HepG2 (cell line): ENCODE measurements at regions not wholly inside any gene's neighbourhood (a gene's known extent, or its start where the extent isn't known, plus 50 kb on each side); places are given as distances from the start of the nearest gene placed in this dataset.

Experiments used
- ATAC-seq: fragments of 200-7000 bp; cut with Tn5 transposase; 3 replicates; pipeline ENCODE4 v1.9.1; 2020; ENCODE audit warnings: mild to moderate bottlenecking, moderate library complexity
- BruUV-seq: library from RNA; stranded (reverse); fragments of 400-500 nt; replicated peaks from 2 replicates; lab custom pipeline; 2021; lab: Mats Ljungman, UMichigan
- CTCF ChIA-PET: fragments of 300-600 bp; formaldehyde crosslinking; extraction: SDS; loops from one replicate; lab custom pipeline; 2021; ENCODE audit warnings: low total read pairs, inconsistent platforms, low intra/inter-chr PET ratio; lab: Yijun Ruan, JAX
- POLR2A ChIA-PET: fragments of 350-600 bp; sonication (Branson Sonifier 250); formaldehyde crosslinking; loops from one replicate; lab custom pipeline; 2020; ENCODE audit warnings: antibody characterized with exemption, inconsistent platforms; lab: Yijun Ruan, JAX
- DNase-seq: peaks from one replicate; pipeline ENCODE4 v3.0.0-alpha.2; 2015; ENCODE audit warnings: low spot score
- FAIRE-seq: peaks from 3 replicates; lab custom pipeline; 2011; peaks lifted over from hg19 to GRCh38; lab: Jason Lieb, UNC
- H2AFZ ChIP-seq: one replicate; pipeline ENCODE4 v1.6.1; 2011; ENCODE audit warnings: low read length, inconsistent platforms
- H3K27ac ChIP-seq: fragments of 300-600 bp; 3 replicates; pipeline ENCODE4 v1.8.0; 2011; ENCODE audit warnings: mixed run types, mild to moderate bottlenecking, mixed read lengths, low read length, inconsistent platforms; ENCODE audit not compliant: insufficient read depth; ENCODE audit errors: extremely low read length
- H3K27me3 ChIP-seq, 2 experiments: fragments of 200-600 bp in 1 of 2; 2 replicates in 1 of 2; 3 replicates in 1 of 2; pipeline versions ENCODE4 v1.6.0 to v1.8.0; 2011; ENCODE audit warnings: low read length in 2 of 2, mild to moderate bottlenecking in 2 of 2, moderate library complexity in 2 of 2, inconsistent platforms in 1 of 2; ENCODE audit not compliant: insufficient read depth in 2 of 2, control insufficient read depth in 1 of 2
- H3K36me3 ChIP-seq, 2 experiments: fragments of 200-600 bp in 1 of 2; replicated peaks in 1 of 2; 2 replicates in 1 of 2; 3 replicates in 1 of 2; pipeline versions ENCODE4 v1.5.1 to v1.8.0; 2011; ENCODE audit warnings: low read length in 2 of 2, inconsistent platforms in 1 of 2; ENCODE audit not compliant: insufficient read depth in 2 of 2, control insufficient read depth in 1 of 2
- H3K4me1 ChIP-seq: 2 replicates; pipeline ENCODE4 v1.5.1; 2012; ENCODE audit warnings: low read length, inconsistent platforms; ENCODE audit not compliant: insufficient read depth
- H3K4me2 ChIP-seq: 2 replicates; pipeline ENCODE4 v1.6.0; 2011; ENCODE audit warnings: low read depth, low read length, inconsistent platforms
- H3K4me3 ChIP-seq, 3 experiments: fragments of 200-600 bp in 1 of 3; sonication (generic), shearing (Covaris generic) in 1 of 3; replicated peaks in 1 of 3; 2 replicates each; pipeline ENCODE4 v1.5.1; 2011 to 2016; ENCODE audit warnings: low read length in 3 of 3, inconsistent platforms in 2 of 3, low read depth in 2 of 3, mild to moderate bottlenecking in 2 of 3, control low read depth in 1 of 3, mixed read lengths in 1 of 3; ENCODE audit not compliant: insufficient read depth in 1 of 3
- H3K79me2 ChIP-seq: one replicate; pipeline ENCODE4 v1.6.1; 2011; ENCODE audit warnings: low read length, inconsistent platforms; ENCODE audit not compliant: insufficient read depth
- H3K9ac ChIP-seq: 2 replicates; pipeline ENCODE4 v1.6.0; 2011; ENCODE audit warnings: mild to moderate bottlenecking, low read depth, low read length, inconsistent platforms; ENCODE audit not compliant: insufficient read depth
- H3K9me3 ChIP-seq: 2 replicates; pipeline ENCODE4 v1.5.1; 2012; ENCODE audit warnings: mild to moderate bottlenecking, low read length
- H4K20me1 ChIP-seq: 2 replicates; pipeline ENCODE4 v1.6.0; 2011; ENCODE audit warnings: inconsistent platforms, mild to moderate bottlenecking, low read length, moderate library complexity; ENCODE audit not compliant: insufficient read depth
- ATF2 ChIP-seq: sonication (generic); formaldehyde crosslinking; IDR thresholded peaks from 2 replicates; pipeline ENCODE4 v1.4.0; 2020; ENCODE audit warnings: missing genetic modification reagents
- CENPBD1 ChIP-seq: sonication (generic); formaldehyde crosslinking; IDR thresholded peaks from 2 replicates; pipeline ENCODE4 v1.8.0; 2022; ENCODE audit warnings: missing genetic modification reagents, low read depth, mild to moderate bottlenecking, borderline replicate concordance
- EHMT2 ChIP-seq: fragments of 200-600 bp; sonication (generic); IDR thresholded peaks from 2 replicates; pipeline ENCODE4 v1.7.0; 2017; ENCODE audit warnings: antibody characterized with exemption, low read depth, low read length, borderline replicate concordance
- FOXJ3 ChIP-seq: sonication (generic); formaldehyde crosslinking; IDR thresholded peaks from 2 replicates; pipeline ENCODE4 v1.4.0; 2020; ENCODE audit warnings: missing genetic modification reagents, mild to moderate bottlenecking, borderline replicate concordance
- HOXD1 ChIP-seq: sonication (generic); formaldehyde crosslinking; IDR thresholded peaks from 2 replicates; pipeline ENCODE4 v1.5.0; 2020; ENCODE audit warnings: missing genetic modification reagents
- IKZF5 ChIP-seq: IDR thresholded peaks from 2 replicates; pipeline ENCODE4 v1.6.1; 2018; ENCODE audit warnings: missing genetic modification reagents, mild to moderate bottlenecking, missing compliant biosample characterization
- KDM6A ChIP-seq: IDR thresholded peaks from 2 replicates; pipeline ENCODE4 v1.6.1; 2016; ENCODE audit warnings: low read depth
- KLF9 ChIP-seq: IDR thresholded peaks from 2 replicates; pipeline ENCODE4 v1.6.1; 2016; ENCODE audit warnings: low read depth
- RCOR2 ChIP-seq: IDR thresholded peaks from 2 replicates; pipeline ENCODE4 v1.6.1; 2016; ENCODE audit warnings: missing biosample characterization, missing genetic modification reagents
- SMARCE1 ChIP-seq: fragments of 450-650 bp; IDR thresholded peaks from 2 replicates; pipeline ENCODE4 v1.6.1; 2017; ENCODE audit warnings: borderline replicate concordance
- SP4 ChIP-seq: sonication (generic); formaldehyde crosslinking; IDR thresholded peaks from 2 replicates; pipeline ENCODE4 v1.8.1; 2023; ENCODE audit warnings: mild to moderate bottlenecking, missing genetic modification reagents
- TP53 ChIP-seq: sonication (generic); formaldehyde crosslinking; conservative IDR thresholded peaks from 2 replicates; pipeline ENCODE4 v1.4.0; 2020; ENCODE audit warnings: missing genetic modification reagents
- ZNF180 ChIP-seq: sonication (generic); formaldehyde crosslinking; IDR thresholded peaks from 2 replicates; pipeline ENCODE4 v1.4.0; 2020; ENCODE audit warnings: low read depth, missing genetic modification reagents, borderline replicate concordance
- ZNF326 ChIP-seq: sonication (generic); formaldehyde crosslinking; IDR thresholded peaks from 2 replicates; pipeline ENCODE4 v1.4.0; 2020; ENCODE audit warnings: missing genetic modification reagents, borderline replicate concordance
- ZNF546 ChIP-seq: sonication (generic); formaldehyde crosslinking; conservative IDR thresholded peaks from 2 replicates; pipeline ENCODE4 v1.8.1; 2023; ENCODE audit warnings: mild to moderate bottlenecking, missing genetic modification reagents
- ZNF597 ChIP-seq: sonication (generic); formaldehyde crosslinking; IDR thresholded peaks from 2 replicates; pipeline ENCODE4 v1.5.0; 2020; ENCODE audit warnings: missing genetic modification reagents
- ZNF740 ChIP-seq: sonication (generic); formaldehyde crosslinking; IDR thresholded peaks from 2 replicates; pipeline ENCODE4 v1.4.0; 2020; ENCODE audit warnings: missing genetic modification reagents
- WGBS: methylation state at CpG from one replicate; pipeline ENCODE4 v1.1.6; 2017; ENCODE audit warnings: low lambda C conversion rate; 5-methylcytosine and 5-hydroxymethylcytosine counted together
- in situ Hi-C: cut with HindIII; loops from 2 replicates; pipeline ENCODE4 v1.10.0; 2017; ENCODE audit warnings: low pct_unique_long_range_greater_than_20kb; ENCODE audit not compliant: extremely low pct_ligation_motif_present
- intact Hi-C: fragments of 100-400 bp; cut with micrococcal nuclease; formaldehyde crosslinking; loops from one replicate; pipeline ENCODE4 v1.10.0; 2022; ENCODE audit not compliant: unreplicated experiment

GRCh38 chr13:73532582-73532981 lies 473.8 kb downstream of the KLF5 start:
- FAIRE-seq = no peak
- H3K9ac ChIP-seq = no peak overlapping the region
- H2AFZ ChIP-seq = no peak overlapping the region
- BruUV-seq = no TSS peak
- no peaks in the 10 kb centered on the region for H4K20me1 ChIP-seq
- 79% methylated on average over 4 of the region's 4 CpGs for WGBS
- H3K79me2 ChIP-seq = no peaks in the 10 kb centered on the region
- no peak overlapping the region for H3K4me3 ChIP-seq
- DNase-seq = no peak
- in situ Hi-C loops (no loop called here), intact Hi-C loops (no loop called here)
- no peaks in the 10 kb centered on the region for H3K4me1 ChIP-seq
- TF ChIP-seq HOXD1 = no peak
- TF ChIP-seq ZNF740 (CRISPR knock-in tag) = no peak
- no peak for TF ChIP-seq EHMT2
- no peak for TF ChIP-seq CENPBD1 (CRISPR knock-in tag)
- no peak for TF ChIP-seq RCOR2 (CRISPR knock-in tag)
- POLR2A ChIA-PET = no interaction called here
- no peak overlapping the region for H3K4me2 ChIP-seq
- no peak overlapping the region for H3K27ac ChIP-seq
- H3K36me3 ChIP-seq = no peaks in the 10 kb centered on the region
- H3K9me3 ChIP-seq = no peaks in the 10 kb centered on the region
- CTCF ChIA-PET = no interaction called here
- ATAC-seq = no peak
- H3K27me3 ChIP-seq = no peaks in the 10 kb centered on the region

- H3K4me2 ChIP-seq = no peak overlapping the region
- 56% methylated on average over 8 of the region's 9 CpGs for WGBS
- no peaks in the 10 kb centered on the region for H3K27me3 ChIP-seq
- ATAC-seq (no peak), FAIRE-seq (no peak), DNase-seq (no peak)
- H3K9ac ChIP-seq = no peak overlapping the region
- in situ Hi-C loops = no loop called here
- no peak overlapping the region for H3K27ac ChIP-seq
- no peak overlapping the region for H3K4me3 ChIP-seq
- no peaks in the 10 kb centered on the region for H3K4me1 ChIP-seq
- H2AFZ ChIP-seq = no peak overlapping the region
- intact Hi-C loops = no loop called here
- no peaks in the 10 kb centered on the region for H3K79me2 ChIP-seq
- ChIA-PET POLR2A (no interaction called here), CTCF (no interaction called here)
- no peaks in the 10 kb centered on the region for H3K9me3 ChIP-seq
- H4K20me1 ChIP-seq = no peaks in the 10 kb centered on the region
- BruUV-seq = no TSS peak
- H3K36me3 ChIP-seq = no peaks in the 10 kb centered on the region
- no peak for TF ChIP-seq KLF9
- TF ChIP-seq SMARCE1 = no peak
- TF ChIP-seq ZNF546 (CRISPR knock-in tag) = no peak
- TF ChIP-seq ZNF180 (CRISPR knock-in tag) = no peak
- no peak for TF ChIP-seq FOXJ3 (CRISPR knock-in tag)
- no peak for TF ChIP-seq ZNF326 (CRISPR knock-in tag)
- no peak for TF ChIP-seq ZNF597 (CRISPR knock-in tag)
- TF ChIP-seq SP4 (CRISPR knock-in tag) = no peak
- TF ChIP-seq TP53 (CRISPR knock-in tag) = no peak
- TF ChIP-seq IKZF5 (CRISPR knock-in tag) = no peak
- TF ChIP-seq ATF2 (CRISPR knock-in tag) = no peak
- TF ChIP-seq KDM6A (CRISPR knock-in tag) = no peak
Observed at GRCh38 chr13:73531014-73531413, 472.2 kb downstream of the KLF5 start.
